ENCODE measurements at regions not wholly inside any gene's neighbourhood (a gene's known extent, or its start where the extent isn't known, plus 50 kb on each side); places are given as distances from the start of the nearest gene placed in this dataset.
A peak's percentile ranks its signal among the peaks of the same experiment; 100 is the strongest.
"Not testable (repeated sequence)": the region's sequence is repeated elsewhere in the genome, so short reads cannot be mapped to it uniquely, and the experiment has no call there.

DNA sequence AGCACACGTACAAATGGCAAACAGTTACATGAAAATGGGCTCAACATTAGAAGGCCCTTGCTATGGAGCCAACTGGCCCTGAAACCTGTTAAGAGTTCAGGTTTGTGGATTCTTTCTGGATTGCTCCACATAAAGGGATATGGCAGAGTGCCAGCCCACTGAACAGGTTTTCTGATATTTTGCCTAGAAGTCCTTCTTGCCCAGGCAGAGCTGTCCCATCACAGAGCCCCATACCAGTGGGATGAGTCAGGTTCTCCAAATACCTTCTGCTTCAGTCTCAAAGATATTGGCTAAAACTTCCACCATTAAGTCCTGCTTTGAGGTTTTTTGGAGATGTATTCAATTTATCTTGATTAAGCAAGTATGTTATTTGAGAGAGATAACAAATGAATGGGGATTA is 146.8 kb upstream of the IL1RAPL2 start:
- H3K27ac ChIP-seq (ENCODE audit: low read depth, low read length): no peak overlapping the region
- H3K36me3 ChIP-seq (ENCODE audit: control insufficient read depth, insufficient read depth, low read length): no peaks in the 10 kb centered on the region
- no peak overlapping the region for H3K4me3 ChIP-seq (ENCODE audit: low read depth, low read length)
- DNase-seq (ENCODE audit: low read depth in 4 of 6, low spot score in 6 of 6): no peak
- H3K9me3 ChIP-seq (ENCODE audit: control insufficient read depth, insufficient read depth, low read length): no peaks in the 10 kb centered on the region
- no peaks in the 10 kb centered on the region for H3K4me1 ChIP-seq (ENCODE audit: control insufficient read depth, insufficient read depth, low read length)
- H3K27me3 ChIP-seq (ENCODE audit: control insufficient read depth, insufficient read depth, low read length): no peaks in the 10 kb centered on the region
- WGBS (ENCODE audit: insufficient coverage): no CpG with 5 or more reads among the region's 1 CpG

DNA sequence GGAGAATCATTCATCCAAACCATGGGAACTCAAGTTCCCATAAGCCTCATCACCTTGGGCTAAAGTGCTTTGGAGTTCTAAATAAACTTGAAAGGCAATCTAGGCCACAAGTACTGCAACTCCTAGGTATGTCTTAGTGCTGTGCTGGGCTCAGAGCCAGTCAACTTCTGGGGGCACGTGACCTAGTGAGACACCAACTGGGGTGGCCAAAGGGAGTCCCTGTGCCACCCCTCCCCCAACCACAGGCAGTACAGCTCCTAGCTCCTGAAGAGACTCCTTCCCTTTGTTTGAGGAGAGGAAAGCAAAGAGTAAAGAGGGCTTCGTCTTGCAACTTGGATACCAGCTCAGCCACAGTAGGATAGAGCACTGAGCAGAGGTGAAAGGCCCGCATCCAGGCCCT is 154.2 kb upstream of the IL1RAPL2 start:
- Histone ChIP-seq H3K27me3 (ENCODE audit: control insufficient read depth, insufficient read depth, low read length) (no peaks in the 10 kb centered on the region), H3K36me3 (ENCODE audit: control insufficient read depth, insufficient read depth, low read length) (no peaks in the 10 kb centered on the region), H3K27ac (ENCODE audit: low read depth, low read length) (no peak overlapping the region), H3K9me3 (ENCODE audit: control insufficient read depth, insufficient read depth, low read length) (no peaks in the 10 kb centered on the region), H3K4me3 (ENCODE audit: low read depth, low read length) (no peak overlapping the region), H3K4me1 (ENCODE audit: control insufficient read depth, insufficient read depth, low read length) (no peaks in the 10 kb centered on the region)
- WGBS (ENCODE audit: insufficient coverage): 76% methylated on average over 2 of the region's 3 CpGs
- no peak for DNase-seq (ENCODE audit: low read depth in 4 of 6, low spot score in 6 of 6)

DNA sequence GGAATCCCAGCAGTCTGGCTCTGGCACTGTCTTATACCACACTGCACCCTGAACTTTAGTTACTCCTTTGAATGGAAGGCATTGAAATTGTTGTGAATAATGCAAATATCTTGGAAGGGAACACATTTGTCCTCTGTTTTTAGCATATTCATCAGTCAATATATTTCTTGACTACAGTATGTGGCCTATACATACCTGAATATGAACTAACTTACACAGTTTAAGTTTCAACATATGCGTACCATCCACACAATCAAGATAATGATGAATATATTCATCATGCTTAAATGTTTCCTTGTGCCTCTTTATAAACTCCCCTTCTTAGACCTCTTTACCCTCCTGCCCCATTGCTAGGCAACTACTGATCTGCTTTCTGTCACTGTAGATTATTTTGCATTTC is 145.7 kb upstream of the ESX1 start:
- Histone ChIP-seq H3K27me3 (ENCODE audit: control insufficient read depth, insufficient read depth, low read length) (no peaks in the 10 kb centered on the region), H3K27ac (ENCODE audit: low read depth, low read length) (no peak overlapping the region), H3K9me3 (ENCODE audit: control insufficient read depth, insufficient read depth, low read length) (no peaks in the 10 kb centered on the region), H3K4me3 (ENCODE audit: low read depth, low read length) (no peak overlapping the region), H3K4me1 (ENCODE audit: control insufficient read depth, insufficient read depth, low read length) (no peaks in the 10 kb centered on the region), H3K36me3 (ENCODE audit: control insufficient read depth, insufficient read depth, low read length) (no peaks in the 10 kb centered on the region)
- DNase-seq (ENCODE audit: low read depth in 4 of 6, low spot score in 6 of 6): no peak
- WGBS (ENCODE audit: insufficient coverage): 100% methylated on average over 1 of the region's 1 CpG

DNA sequence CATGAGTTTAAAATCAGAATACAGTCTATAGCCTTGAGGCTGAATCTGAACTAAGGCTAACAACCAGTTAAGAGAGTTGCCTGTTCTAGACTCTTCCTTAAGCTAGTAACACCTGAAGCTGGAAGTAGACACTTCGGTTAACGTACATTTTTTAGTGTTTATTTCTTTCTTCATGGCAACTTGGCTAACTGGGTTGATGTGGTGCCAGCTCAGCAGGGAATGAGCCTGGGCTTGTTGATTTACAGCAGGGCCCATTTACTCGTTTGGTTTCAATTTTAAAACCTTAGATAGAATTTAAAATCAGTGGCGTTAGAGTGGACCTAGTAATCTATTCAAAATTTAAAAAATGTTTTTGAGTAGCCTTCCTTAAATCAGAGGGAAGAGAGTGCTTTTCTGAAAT is 137.6 kb upstream of the ESX1 start:
- Histone ChIP-seq H3K4me3 (ENCODE audit: low read depth, low read length) (no peak overlapping the region), H3K27me3 (ENCODE audit: control insufficient read depth, insufficient read depth, low read length) (no peaks in the 10 kb centered on the region), H3K27ac (ENCODE audit: low read depth, low read length) (no peak overlapping the region), H3K9me3 (ENCODE audit: control insufficient read depth, insufficient read depth, low read length) (no peaks in the 10 kb centered on the region), H3K36me3 (ENCODE audit: control insufficient read depth, insufficient read depth, low read length) (no peaks in the 10 kb centered on the region), H3K4me1 (ENCODE audit: control insufficient read depth, insufficient read depth, low read length) (no peaks in the 10 kb centered on the region)
- WGBS (ENCODE audit: insufficient coverage): no CpG with 5 or more reads among the region's 4 CpGs
- DNase-seq (ENCODE audit: low read depth in 4 of 6, low spot score in 6 of 6): no peak

DNA sequence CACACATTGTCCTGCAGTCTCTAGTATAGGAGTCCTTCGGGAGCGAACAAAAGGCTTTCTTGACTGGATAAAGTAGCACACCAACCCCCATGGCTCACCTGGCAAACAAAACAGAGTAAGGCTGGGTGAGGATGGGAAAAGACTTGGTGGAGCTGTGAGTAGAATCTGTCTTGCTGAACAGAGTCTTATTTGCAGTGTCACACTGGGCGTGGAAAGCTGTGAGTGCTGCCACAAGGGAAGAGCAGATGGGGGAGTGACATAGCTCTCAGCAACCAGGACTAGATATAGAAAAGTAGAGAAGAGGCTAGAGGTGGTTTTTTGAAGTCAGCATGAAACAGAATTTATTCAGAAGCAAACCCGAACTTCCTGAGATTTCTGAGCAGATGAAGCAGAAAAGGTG is 137.2 kb upstream of the ESX1 start:
- Histone ChIP-seq H3K9me3 (ENCODE audit: control insufficient read depth, insufficient read depth, low read length) (no peaks in the 10 kb centered on the region), H3K27me3 (ENCODE audit: control insufficient read depth, insufficient read depth, low read length) (no peaks in the 10 kb centered on the region)
- no peak for DNase-seq (ENCODE audit: low read depth in 4 of 6, low spot score in 6 of 6)

GRCh38 chrX:104376937-104377336 is 122.2 kb upstream of the ESX1 start:
- 89% methylated on average over 1 of the region's 2 CpGs for WGBS (ENCODE audit: insufficient coverage)
- H3K9me3 ChIP-seq (ENCODE audit: control insufficient read depth, insufficient read depth, low read length): no peaks in the 10 kb centered on the region
- H3K27ac ChIP-seq (ENCODE audit: low read depth, low read length): no peak overlapping the region
- H3K27me3 ChIP-seq (ENCODE audit: control insufficient read depth, insufficient read depth, low read length): peaks cover 6% of the 10 kb centered on the region
- H3K36me3 ChIP-seq (ENCODE audit: control insufficient read depth, insufficient read depth, low read length): no peaks in the 10 kb centered on the region
- DNase-seq (ENCODE audit: low read depth in 4 of 6, low spot score in 6 of 6): no peak
- no peak overlapping the region for H3K4me3 ChIP-seq (ENCODE audit: low read depth, low read length)
- H3K4me1 ChIP-seq (ENCODE audit: control insufficient read depth, insufficient read depth, low read length): no peaks in the 10 kb centered on the region

More for the DNA sequence above, 137.2 kb upstream of the ESX1 start:
- WGBS (ENCODE audit: insufficient coverage): 78% methylated on average over 2 of the region's 4 CpGs
- Histone ChIP-seq H3K4me3 (ENCODE audit: low read depth, low read length) (no peak overlapping the region), H3K27ac (ENCODE audit: low read depth, low read length) (no peak overlapping the region), H3K4me1 (ENCODE audit: control insufficient read depth, insufficient read depth, low read length) (no peaks in the 10 kb centered on the region), H3K36me3 (ENCODE audit: control insufficient read depth, insufficient read depth, low read length) (no peaks in the 10 kb centered on the region)

DNA sequence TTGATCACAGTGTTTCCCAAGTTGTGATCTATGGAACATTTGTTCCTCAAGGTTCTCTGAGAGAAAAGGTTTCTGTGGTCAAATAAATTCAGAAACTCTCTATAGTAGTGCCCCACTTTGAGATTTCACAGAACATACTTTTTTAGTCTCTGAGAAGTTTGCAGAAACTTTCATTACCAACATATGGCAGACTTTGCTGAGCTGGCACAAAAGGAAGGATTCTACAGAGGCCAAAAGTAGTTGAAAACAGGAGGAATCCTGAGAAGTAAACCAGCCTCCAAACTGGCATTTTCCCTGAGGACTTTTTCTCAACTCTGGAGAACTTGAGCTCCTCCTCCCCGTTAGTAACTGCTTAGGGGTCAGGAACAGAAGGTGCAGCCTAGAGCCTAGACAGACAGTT is 117.8 kb upstream of the ESX1 start:
- no peak for DNase-seq (ENCODE audit: low read depth in 4 of 6, low spot score in 6 of 6)
- Histone ChIP-seq H3K36me3 (ENCODE audit: control insufficient read depth, insufficient read depth, low read length) (no peaks in the 10 kb centered on the region), H3K9me3 (ENCODE audit: control insufficient read depth, insufficient read depth, low read length) (no peaks in the 10 kb centered on the region), H3K4me1 (ENCODE audit: control insufficient read depth, insufficient read depth, low read length) (no peaks in the 10 kb centered on the region), H3K27ac (ENCODE audit: low read depth, low read length) (no peak overlapping the region), H3K27me3 (ENCODE audit: control insufficient read depth, insufficient read depth, low read length) (peaks cover 9% of the 10 kb centered on the region), H3K4me3 (ENCODE audit: low read depth, low read length) (no peak overlapping the region)
- WGBS (ENCODE audit: insufficient coverage): no CpG with 5 or more reads among the region's 1 CpG

DNA sequence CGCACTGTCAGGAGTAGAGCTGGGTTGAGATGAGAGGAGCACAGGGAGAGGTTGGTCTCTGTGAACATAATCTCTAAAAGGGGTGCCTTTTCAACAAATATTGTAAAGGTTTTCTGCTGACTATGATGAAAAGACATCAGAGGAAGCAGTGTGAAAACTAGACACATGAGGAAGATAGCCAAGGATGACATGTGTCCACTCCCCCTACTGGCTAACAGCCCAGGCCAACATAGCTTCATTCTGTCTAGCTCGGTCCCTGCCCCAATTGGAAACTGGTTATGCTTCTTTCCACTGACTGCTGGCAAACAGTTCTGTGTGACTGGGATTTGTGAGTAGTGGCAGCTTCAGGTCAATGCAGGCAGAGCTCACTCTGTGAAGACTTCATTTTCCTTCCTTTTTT is 115.4 kb upstream of the ESX1 start:
- Histone ChIP-seq H3K36me3 (ENCODE audit: control insufficient read depth, insufficient read depth, low read length) (no peaks in the 10 kb centered on the region), H3K27ac (ENCODE audit: low read depth, low read length) (no peak overlapping the region), H3K4me3 (ENCODE audit: low read depth, low read length) (no peak overlapping the region), H3K4me1 (ENCODE audit: control insufficient read depth, insufficient read depth, low read length) (no peaks in the 10 kb centered on the region), H3K9me3 (ENCODE audit: control insufficient read depth, insufficient read depth, low read length) (no peaks in the 10 kb centered on the region), H3K27me3 (ENCODE audit: control insufficient read depth, insufficient read depth, low read length) (peaks cover 9% of the 10 kb centered on the region)
- no CpG with 5 or more reads among the region's 2 CpGs for WGBS (ENCODE audit: insufficient coverage)
- DNase-seq (ENCODE audit: low read depth in 4 of 6, low spot score in 6 of 6): peak in 3 of 6 donors; percentile 3 to 50 (median 32)

DNA sequence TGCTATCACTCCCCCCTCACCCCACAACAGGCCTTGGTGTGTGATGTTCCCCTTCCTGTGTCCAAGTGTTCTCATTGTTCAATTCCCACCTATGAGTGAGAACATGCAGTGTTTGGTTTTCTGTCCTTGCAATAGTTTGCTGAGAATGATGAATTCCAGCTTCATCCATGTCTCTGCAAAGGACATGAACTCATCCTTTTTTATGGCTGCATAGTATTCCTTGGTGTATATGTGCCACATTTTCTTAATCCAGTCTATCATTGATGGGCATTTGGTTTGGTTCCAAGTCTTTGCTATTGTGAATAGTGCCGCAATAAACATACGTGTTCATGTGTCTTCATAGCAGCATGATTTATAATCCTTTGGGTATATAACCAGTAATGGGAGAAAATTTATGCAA is 106.0 kb upstream of the ESX1 start:
- WGBS (ENCODE audit: insufficient coverage): no CpG with 5 or more reads among the region's 2 CpGs
- not testable (repeated sequence) for H3K36me3 ChIP-seq (ENCODE audit: control insufficient read depth, insufficient read depth, low read length); H3K4me1 ChIP-seq (ENCODE audit: control insufficient read depth, insufficient read depth, low read length); DNase-seq (ENCODE audit: low read depth in 4 of 6, low spot score in 6 of 6); H3K27ac ChIP-seq (ENCODE audit: low read depth, low read length); H3K27me3 ChIP-seq (ENCODE audit: control insufficient read depth, insufficient read depth, low read length); H3K9me3 ChIP-seq (ENCODE audit: control insufficient read depth, insufficient read depth, low read length); H3K4me3 ChIP-seq (ENCODE audit: low read depth, low read length)

DNA sequence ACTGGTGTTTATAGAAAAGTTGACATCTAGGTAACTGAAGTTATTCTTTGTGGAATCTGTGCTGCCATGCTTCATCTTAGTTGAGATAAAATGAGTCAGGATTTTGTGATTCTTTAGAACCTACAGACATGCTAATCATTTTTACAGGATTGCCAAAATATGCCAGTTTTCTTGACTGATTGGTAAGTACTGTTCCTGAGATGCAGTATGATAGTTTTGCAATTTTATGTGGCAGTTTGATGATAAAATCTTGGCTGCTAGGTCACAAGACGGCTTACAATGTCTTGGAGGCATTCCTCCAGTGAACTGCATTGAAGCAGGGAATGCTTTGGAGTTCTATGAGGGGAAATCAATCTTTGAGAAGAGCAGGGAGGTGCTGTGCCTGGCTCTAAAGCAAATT is 104.4 kb upstream of the ESX1 start:
- Histone ChIP-seq H3K36me3 (ENCODE audit: control insufficient read depth, insufficient read depth, low read length) (no peaks in the 10 kb centered on the region), H3K27ac (ENCODE audit: low read depth, low read length) (no peak overlapping the region), H3K4me1 (ENCODE audit: control insufficient read depth, insufficient read depth, low read length) (no peaks in the 10 kb centered on the region), H3K9me3 (ENCODE audit: control insufficient read depth, insufficient read depth, low read length) (no peaks in the 10 kb centered on the region), H3K4me3 (ENCODE audit: low read depth, low read length) (no peak overlapping the region), H3K27me3 (ENCODE audit: control insufficient read depth, insufficient read depth, low read length) (peaks cover 3% of the 10 kb centered on the region)
- WGBS (ENCODE audit: insufficient coverage): 21% methylated on average over 1 of the region's 1 CpG
- no peak for DNase-seq (ENCODE audit: low read depth in 4 of 6, low spot score in 6 of 6)

Measured in spinal cord (tissue), 9 donors.